MCF 10A (cell line): ENCODE measurements at regions not wholly inside any gene's neighbourhood (a gene's known extent, or its start where the extent isn't known, plus 50 kb on each side); places are given as distances from the start of the nearest gene placed in this dataset.

ENCODE experiments used
- BruUV-seq: library from RNA; stranded (reverse); fragments of 400-500 nt; replicated peaks from 2 replicates; lab custom pipeline; 2021; lab: Mats Ljungman, UMichigan
- CTCF ChIA-PET: fragments of 300-600 bp; sonication (Branson Sonifier 250); formaldehyde crosslinking; extraction: SDS; loops from one replicate; lab custom pipeline; 2021; ENCODE audit warnings: antibody characterized with exemption, inconsistent platforms; lab: Yijun Ruan, JAX
- POLR2A ChIA-PET: fragments of 300-600, 350-650 bp; sonication (Branson Sonifier 250); formaldehyde crosslinking; extraction: SDS; loops from one replicate; lab custom pipeline; 2020; ENCODE audit warnings: antibody characterized with exemption, inconsistent platforms; lab: Yijun Ruan, JAX
- DNase-seq: peaks from one replicate; pipeline ENCODE4 v3.0.0-alpha.2; 2018; ENCODE audit not compliant: unreplicated experiment
- H3K27ac Mint-ChIP-seq: one replicate; pipeline ENCODE4 v1.8.0; 2022; ENCODE audit warnings: mild to moderate bottlenecking, low read depth, mixed read lengths; ENCODE audit not compliant: unreplicated experiment
- H3K27me3 Mint-ChIP-seq: one replicate; pipeline ENCODE4 v1.8.0; 2022; ENCODE audit warnings: mixed read lengths; ENCODE audit not compliant: insufficient read depth, unreplicated experiment
- H3K36me3 Mint-ChIP-seq: one replicate; pipeline ENCODE4 v1.8.0; 2022; ENCODE audit warnings: mild to moderate bottlenecking, moderate library complexity, mixed read lengths; ENCODE audit not compliant: insufficient read depth, unreplicated experiment
- H3K4me1 Mint-ChIP-seq: one replicate; pipeline ENCODE4 v1.8.0; 2022; ENCODE audit warnings: mixed read lengths; ENCODE audit not compliant: insufficient read depth, unreplicated experiment
- H3K4me3 Mint-ChIP-seq: one replicate; pipeline ENCODE4 v1.8.0; 2022; ENCODE audit warnings: mild to moderate bottlenecking, moderate library complexity, mixed read lengths; ENCODE audit not compliant: unreplicated experiment
- H3K9me3 Mint-ChIP-seq: one replicate; pipeline ENCODE4 v1.8.0; 2022; ENCODE audit warnings: mixed read lengths; ENCODE audit not compliant: unreplicated experiment
- intact Hi-C: fragments of 100-400 bp; cut with micrococcal nuclease; formaldehyde crosslinking; loops from 2 replicates; pipeline ENCODE4 v1.14.1; 2022
- TF ChIP-seq, protein P1 (sequence below): fragments of 200-600 bp; IDR thresholded peaks from one replicate; pipeline ENCODE4 v1.8.0; 2022; ENCODE audit warnings: antibody characterized with exemption, mild to moderate bottlenecking; ENCODE audit not compliant: unreplicated experiment

DNA sequence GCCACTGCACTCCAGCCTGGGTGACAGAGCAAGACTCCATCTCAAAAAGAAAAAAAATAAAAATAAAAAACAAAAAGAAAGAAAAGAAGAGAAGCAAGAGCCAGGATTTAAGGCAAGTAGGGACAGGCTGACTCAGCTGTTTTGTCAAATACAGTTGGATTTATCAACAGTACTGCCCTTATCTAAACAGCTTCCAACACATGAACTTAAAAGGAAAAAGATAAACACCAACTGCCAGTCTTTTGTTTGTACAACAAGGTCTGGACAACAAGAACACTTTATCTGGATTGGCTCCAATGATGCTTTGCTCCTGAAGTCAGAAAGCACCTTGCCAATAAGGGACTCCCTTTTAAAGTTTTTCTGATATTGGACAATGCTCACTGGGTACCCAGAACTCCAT is 886.0 kb downstream of the ADGRL2 start:
- intact Hi-C loops: no loop called here
- no peak overlapping the region for H3K27ac Mint-ChIP-seq
- TF ChIP-seq, protein P1, sequence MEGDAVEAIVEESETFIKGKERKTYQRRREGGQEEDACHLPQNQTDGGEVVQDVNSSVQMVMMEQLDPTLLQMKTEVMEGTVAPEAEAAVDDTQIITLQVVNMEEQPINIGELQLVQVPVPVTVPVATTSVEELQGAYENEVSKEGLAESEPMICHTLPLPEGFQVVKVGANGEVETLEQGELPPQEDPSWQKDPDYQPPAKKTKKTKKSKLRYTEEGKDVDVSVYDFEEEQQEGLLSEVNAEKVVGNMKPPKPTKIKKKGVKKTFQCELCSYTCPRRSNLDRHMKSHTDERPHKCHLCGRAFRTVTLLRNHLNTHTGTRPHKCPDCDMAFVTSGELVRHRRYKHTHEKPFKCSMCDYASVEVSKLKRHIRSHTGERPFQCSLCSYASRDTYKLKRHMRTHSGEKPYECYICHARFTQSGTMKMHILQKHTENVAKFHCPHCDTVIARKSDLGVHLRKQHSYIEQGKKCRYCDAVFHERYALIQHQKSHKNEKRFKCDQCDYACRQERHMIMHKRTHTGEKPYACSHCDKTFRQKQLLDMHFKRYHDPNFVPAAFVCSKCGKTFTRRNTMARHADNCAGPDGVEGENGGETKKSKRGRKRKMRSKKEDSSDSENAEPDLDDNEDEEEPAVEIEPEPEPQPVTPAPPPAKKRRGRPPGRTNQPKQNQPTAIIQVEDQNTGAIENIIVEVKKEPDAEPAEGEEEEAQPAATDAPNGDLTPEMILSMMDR: no peak
- BruUV-seq: no TSS peak
- no peak overlapping the region for H3K4me3 Mint-ChIP-seq
- H3K4me1 Mint-ChIP-seq: no peaks in the 10 kb centered on the region
- ChIA-PET CTCF (interaction anchor here (0.7 kb wide), 1 partner anchor 234 kb away, joined by 4 read pairs; no protein-coding TSS in a partner anchor), POLR2A (no interaction called here)
- H3K9me3 Mint-ChIP-seq: peaks cover 29% of the 10 kb centered on the region
- H3K36me3 Mint-ChIP-seq: no peaks in the 10 kb centered on the region
- no peak for DNase-seq
- H3K27me3 Mint-ChIP-seq: no peaks in the 10 kb centered on the region

DNA sequence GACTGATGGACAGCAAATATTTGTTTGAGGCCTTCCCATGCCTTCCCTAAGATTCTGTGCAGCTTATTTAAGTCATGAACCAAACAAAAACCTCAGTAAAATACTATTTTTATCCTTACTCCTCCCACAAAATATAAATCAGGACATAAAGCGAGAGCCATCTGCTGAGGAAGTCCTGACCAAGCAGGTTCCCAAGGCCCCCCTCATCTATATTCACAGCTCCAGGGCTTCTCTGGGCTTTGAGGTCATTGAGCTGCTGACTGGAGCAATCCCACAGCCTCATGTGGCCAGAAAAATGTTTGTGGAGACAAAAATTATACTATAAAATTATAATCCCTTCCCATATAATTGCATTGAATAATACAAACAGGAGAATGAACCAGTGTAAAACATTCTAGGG is 846.2 kb downstream of the ADGRL2 start:
- intact Hi-C loops: no loop called here
- TF ChIP-seq, protein P1: no peak
- no peak for DNase-seq
- Mint-ChIP-seq H3K4me1 (no peaks in the 10 kb centered on the region), H3K9me3 (no peaks in the 10 kb centered on the region), H3K4me3 (no peak overlapping the region), H3K36me3 (no peaks in the 10 kb centered on the region), H3K27me3 (no peaks in the 10 kb centered on the region), H3K27ac (no peak overlapping the region)
- ChIA-PET CTCF (no interaction called here), POLR2A (no interaction called here)
- BruUV-seq: no TSS peak

DNA sequence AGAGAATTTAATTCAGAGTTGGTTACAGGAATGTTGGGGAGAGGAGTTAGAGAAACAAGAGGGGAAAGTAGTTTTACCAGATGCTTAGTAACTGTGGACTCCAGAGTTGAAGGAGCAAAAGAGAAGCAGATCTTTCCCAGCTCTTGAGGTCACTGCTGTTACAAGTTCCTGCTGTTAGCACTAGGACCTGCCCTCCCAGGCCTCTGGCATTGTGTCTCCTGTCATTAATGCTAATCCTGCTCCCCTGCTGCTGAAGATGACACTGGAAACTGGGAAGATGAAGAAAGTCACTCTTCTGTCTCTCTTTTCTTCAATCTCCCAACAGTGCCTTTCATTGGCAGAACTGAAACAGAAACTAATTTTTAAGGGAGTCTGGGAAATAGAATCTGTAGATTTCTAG is 845.6 kb downstream of the ADGRL2 start:
- POLR2A ChIA-PET: no interaction called here
- BruUV-seq: no TSS peak

DNA sequence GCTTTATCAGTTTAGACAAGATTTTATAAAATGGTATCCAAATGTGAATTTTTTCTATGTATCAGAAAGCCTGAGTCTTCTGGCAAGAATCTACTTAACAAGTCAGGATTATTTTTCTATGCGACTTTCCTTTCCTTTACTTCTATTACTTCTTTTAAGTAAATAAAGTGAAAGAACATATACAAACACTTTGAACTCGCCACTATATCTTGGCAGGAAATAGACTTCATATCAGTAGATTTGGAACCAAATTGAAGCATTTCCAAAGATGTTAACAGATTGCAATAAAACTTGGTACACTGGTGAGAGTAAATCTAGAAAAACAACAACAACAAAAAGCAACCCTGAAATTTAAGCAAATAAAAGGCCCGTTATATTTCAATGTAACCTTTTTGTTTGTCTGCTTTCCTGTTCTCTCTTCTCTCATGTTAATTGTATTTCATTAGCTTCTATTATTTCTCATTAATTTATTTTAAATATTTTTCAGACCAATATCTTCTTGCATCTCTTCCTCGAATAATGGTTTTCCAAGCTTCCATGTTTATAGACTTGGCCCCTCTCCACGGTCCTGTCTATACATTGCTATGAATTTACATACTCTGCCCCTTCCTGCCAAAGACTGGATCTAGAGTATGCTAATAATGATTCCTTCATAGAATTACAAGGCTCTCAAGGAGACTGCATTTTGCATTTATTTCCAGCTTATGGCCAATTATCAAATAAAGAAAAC is 843.6 kb downstream of the ADGRL2 start:
- ChIA-PET CTCF (interaction anchor here (0.6 kb wide), 1 partner anchor 110 kb away, joined by 3 read pairs; no protein-coding TSS in a partner anchor), POLR2A (no interaction called here)
- DNase-seq: no peak
- Mint-ChIP-seq H3K9me3 (no peaks in the 10 kb centered on the region), H3K27ac (no peak overlapping the region), H3K27me3 (no peaks in the 10 kb centered on the region), H3K4me1 (no peaks in the 10 kb centered on the region), H3K4me3 (no peak overlapping the region), H3K36me3 (no peaks in the 10 kb centered on the region)
- no TSS peak for BruUV-seq
- intact Hi-C loops: no loop called here
- TF ChIP-seq, protein P1: no peak

More for the DNA sequence above, 845.6 kb downstream of the ADGRL2 start:
- Mint-ChIP-seq H3K27ac (no peak overlapping the region), H3K9me3 (no peaks in the 10 kb centered on the region), H3K4me3 (no peak overlapping the region), H3K27me3 (no peaks in the 10 kb centered on the region), H3K36me3 (no peaks in the 10 kb centered on the region), H3K4me1 (no peaks in the 10 kb centered on the region)
- intact Hi-C loops: no loop called here
- CTCF ChIA-PET: no interaction called here
- TF ChIP-seq, protein P1: no peak
- DNase-seq: no peak
